ENCODE measurements at regions not wholly inside any gene's neighbourhood (a gene's known extent, or its start where the extent isn't known, plus 50 kb on each side); places are given as distances from the start of the nearest gene placed in this dataset.
"Not testable (repeated sequence)": the region's sequence is repeated elsewhere in the genome, so short reads cannot be mapped to it uniquely, and the experiment has no call there.

DNA sequence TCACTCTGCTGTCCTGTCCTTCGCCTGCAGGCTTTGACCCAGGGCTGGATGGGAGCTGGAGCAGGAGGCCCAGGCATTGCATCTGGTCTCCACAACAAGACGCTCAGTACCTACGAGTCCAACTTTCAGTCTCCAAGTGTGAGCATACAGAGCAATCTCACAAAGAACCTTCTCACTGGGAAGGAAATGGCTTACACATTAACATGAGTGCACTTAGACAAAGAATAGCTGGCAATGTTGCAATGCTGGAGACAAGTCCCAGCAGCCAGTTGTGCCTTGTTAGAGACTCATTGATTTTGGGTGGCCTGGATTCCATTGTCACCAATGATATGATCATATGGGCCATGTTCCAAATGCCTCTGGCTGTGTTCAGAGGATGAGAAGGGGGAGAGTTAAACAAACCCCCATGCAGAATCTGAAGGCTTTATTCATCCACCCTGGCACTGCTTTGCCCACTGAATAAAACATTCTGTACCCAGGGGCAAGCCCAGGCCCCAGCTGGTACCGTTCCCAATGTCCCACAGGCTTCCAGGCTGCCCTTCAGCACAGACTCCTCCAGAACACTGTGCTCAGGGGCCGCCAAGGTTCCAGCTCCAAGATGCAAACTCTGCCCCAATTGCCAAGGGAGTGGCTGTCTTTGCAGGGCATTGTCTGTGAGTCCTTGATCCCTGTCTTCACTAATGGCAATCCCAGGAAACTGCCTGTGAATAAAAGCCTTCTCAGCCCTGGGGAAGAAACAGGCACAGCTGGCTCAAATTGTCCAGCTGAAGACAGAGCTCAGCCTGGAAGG, 185.5 kb downstream of the HSD17B3 start:
- Mint-ChIP-seq H3K27ac (peak overlapping the region in 1 of 2 donors; percentile 54), H3K4me1 (ENCODE audit: low read depth in 2 of 2) (peaks cover 22 to 37% of the 10 kb centered on the region in 2 donors), H3K27me3 (peaks cover 35 to 54% of the 10 kb centered on the region in 2 donors), H3K4me3 (no peak overlapping the region), H3K36me3 (ENCODE audit: insufficient read depth) (no peaks in the 10 kb centered on the region), H3K9me3 (no peaks in the 10 kb centered on the region)
- DNase-seq, result no peak
- no peak for ATAC-seq (replicated peaks)

DNA sequence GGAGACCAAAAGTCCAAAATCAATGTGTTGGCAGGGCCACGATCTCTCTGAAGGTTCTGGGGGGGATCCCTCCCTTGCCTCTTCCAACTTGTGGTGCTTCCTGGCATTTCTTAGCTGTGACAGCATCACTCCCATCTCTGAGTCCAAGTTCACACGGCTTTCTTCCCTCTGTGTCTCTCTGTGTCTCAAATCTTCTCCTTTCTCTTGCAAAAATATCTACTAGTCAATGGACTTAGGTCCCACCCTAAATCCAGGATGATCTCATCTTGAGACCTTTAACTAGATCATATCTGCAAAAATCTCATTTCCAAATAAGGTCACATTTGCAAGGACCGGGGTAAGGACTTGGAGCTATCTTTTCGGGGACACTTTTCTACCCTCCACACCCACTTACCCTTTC, 186.1 kb downstream of the HSD17B3 start:
- no peak overlapping the region for H3K4me3 Mint-ChIP-seq
- no peaks in the 10 kb centered on the region for H3K9me3 Mint-ChIP-seq
- DNase-seq, result no peak
- no peak for ATAC-seq (replicated peaks)
- H3K4me1 Mint-ChIP-seq (ENCODE audit: low read depth in 2 of 2), result peaks cover 17 to 31% of the 10 kb centered on the region in 2 donors
- no peaks in the 10 kb centered on the region for H3K36me3 Mint-ChIP-seq (ENCODE audit: insufficient read depth)
- H3K27me3 Mint-ChIP-seq, result peaks cover 39 to 60% of the 10 kb centered on the region in 2 donors
- H3K27ac Mint-ChIP-seq, result peak overlapping the region in 1 of 2 donors; percentile 54

DNA sequence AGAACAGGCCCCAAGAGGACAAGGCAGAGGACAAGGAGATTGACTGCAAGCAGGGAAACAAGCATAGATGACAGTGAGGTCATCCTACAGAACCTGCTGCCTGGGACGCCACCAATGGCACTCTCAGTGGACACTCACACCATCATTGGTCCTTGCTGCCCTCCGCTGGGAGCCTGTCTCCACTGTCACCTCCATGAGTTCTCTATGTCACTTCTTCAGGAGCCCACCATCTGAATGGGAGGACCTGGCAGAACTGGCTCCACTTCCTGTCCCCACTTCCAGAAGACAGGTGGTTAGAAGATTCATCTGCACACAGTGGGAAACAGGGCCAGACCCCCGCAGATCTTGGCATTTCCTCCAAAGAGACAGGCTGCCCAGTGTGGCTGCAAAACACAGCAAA, 188.9 kb downstream of the HSD17B3 start:
- peaks cover 9 to 17% of the 10 kb centered on the region in 2 donors for H3K4me1 Mint-ChIP-seq (ENCODE audit: low read depth in 2 of 2)
- no peak overlapping the region for H3K27ac Mint-ChIP-seq
- no peaks in the 10 kb centered on the region for H3K36me3 Mint-ChIP-seq (ENCODE audit: insufficient read depth)
- ATAC-seq (replicated peaks) (no peak), DNase-seq (no peak)
- H3K4me3 Mint-ChIP-seq, result no peak overlapping the region
- H3K9me3 Mint-ChIP-seq, result no peaks in the 10 kb centered on the region
- peaks cover 60 to 86% of the 10 kb centered on the region in 2 donors for H3K27me3 Mint-ChIP-seq

GRCh38 chr9:96109680-96110351, 192.2 kb downstream of the HSD17B3 start:
- Mint-ChIP-seq H3K4me3 (no peak overlapping the region), H3K4me1 (ENCODE audit: low read depth in 2 of 2) (no peaks in the 10 kb centered on the region), H3K27ac (no peak overlapping the region), H3K9me3 (peaks cover 0 to 4% of the 10 kb centered on the region in 2 donors), H3K36me3 (ENCODE audit: insufficient read depth) (no peaks in the 10 kb centered on the region), H3K27me3 (peaks cover 36 to 54% of the 10 kb centered on the region in 2 donors)
- ATAC-seq (replicated peaks) (no peak), DNase-seq (no peak)

DNA sequence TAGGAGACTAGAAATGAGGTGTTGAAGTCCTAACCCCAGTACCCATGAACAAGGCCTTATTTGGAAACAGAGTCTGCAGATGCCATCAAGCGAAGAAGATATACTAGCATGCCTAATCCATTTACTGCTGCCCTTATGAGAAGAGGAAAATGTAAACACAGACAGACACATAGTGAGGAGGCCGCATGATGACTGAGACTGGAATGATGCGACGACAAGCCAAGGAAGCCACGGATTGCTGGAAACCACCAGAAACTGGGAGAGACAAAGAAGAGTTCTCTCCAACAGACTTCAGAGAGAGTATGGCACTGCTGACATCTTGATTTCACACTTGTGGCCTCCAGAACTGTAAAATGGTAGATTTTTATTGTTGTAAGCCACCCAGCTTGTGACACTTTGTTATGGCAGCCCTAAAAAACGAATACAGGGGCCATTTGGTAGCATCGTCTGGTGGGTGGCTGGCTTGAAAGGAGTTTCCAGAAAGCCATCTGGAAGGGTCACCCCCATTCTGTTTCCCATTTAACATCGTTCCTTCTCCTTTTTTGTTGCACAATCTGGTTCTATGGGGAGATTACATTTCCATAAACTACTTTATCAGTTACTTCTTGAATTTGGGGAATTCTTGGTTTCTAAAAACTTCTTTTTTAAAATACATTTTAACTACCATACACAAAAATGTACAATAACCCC, 193.1 kb downstream of the HSD17B3 start:
- H3K4me3 Mint-ChIP-seq, result no peak overlapping the region
- H3K4me1 Mint-ChIP-seq (ENCODE audit: low read depth in 2 of 2), result no peaks in the 10 kb centered on the region
- H3K27me3 Mint-ChIP-seq, result peaks cover 35 to 44% of the 10 kb centered on the region in 2 donors
- no peaks in the 10 kb centered on the region for H3K36me3 Mint-ChIP-seq (ENCODE audit: insufficient read depth)
- DNase-seq, result no peak
- no peak overlapping the region for H3K27ac Mint-ChIP-seq
- ATAC-seq (replicated peaks), result no peak
- H3K9me3 Mint-ChIP-seq, result peaks cover 0 to 5% of the 10 kb centered on the region in 2 donors

DNA sequence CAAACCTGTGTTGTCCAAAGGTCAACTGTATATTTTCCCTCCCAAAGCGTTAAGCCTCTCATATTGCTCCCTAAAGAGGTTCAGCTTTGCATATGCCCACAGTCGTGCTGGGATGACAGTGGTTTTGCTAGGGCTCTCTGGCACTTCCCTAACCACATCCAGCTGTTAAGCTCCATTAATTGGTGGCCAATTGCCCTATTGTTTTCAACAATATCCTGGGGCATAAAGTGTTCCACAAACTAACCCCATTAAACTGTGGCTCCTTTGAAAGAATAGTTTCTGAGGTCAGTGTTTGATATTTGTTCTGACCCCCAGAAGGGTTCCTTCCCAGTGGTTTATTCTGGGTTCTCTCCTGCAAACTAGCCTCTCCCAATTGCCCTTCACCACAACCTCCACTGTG, 194.5 kb downstream of the HSD17B3 start:
- Mint-ChIP-seq H3K27me3 (peaks cover 34 to 40% of the 10 kb centered on the region in 2 donors), H3K9me3 (peaks cover 0 to 5% of the 10 kb centered on the region in 2 donors), H3K4me1 (ENCODE audit: low read depth in 2 of 2) (no peaks in the 10 kb centered on the region), H3K4me3 (no peak overlapping the region), H3K36me3 (ENCODE audit: insufficient read depth) (no peaks in the 10 kb centered on the region), H3K27ac (no peak overlapping the region)
- no peak for DNase-seq
- ATAC-seq (replicated peaks), result no peak

DNA sequence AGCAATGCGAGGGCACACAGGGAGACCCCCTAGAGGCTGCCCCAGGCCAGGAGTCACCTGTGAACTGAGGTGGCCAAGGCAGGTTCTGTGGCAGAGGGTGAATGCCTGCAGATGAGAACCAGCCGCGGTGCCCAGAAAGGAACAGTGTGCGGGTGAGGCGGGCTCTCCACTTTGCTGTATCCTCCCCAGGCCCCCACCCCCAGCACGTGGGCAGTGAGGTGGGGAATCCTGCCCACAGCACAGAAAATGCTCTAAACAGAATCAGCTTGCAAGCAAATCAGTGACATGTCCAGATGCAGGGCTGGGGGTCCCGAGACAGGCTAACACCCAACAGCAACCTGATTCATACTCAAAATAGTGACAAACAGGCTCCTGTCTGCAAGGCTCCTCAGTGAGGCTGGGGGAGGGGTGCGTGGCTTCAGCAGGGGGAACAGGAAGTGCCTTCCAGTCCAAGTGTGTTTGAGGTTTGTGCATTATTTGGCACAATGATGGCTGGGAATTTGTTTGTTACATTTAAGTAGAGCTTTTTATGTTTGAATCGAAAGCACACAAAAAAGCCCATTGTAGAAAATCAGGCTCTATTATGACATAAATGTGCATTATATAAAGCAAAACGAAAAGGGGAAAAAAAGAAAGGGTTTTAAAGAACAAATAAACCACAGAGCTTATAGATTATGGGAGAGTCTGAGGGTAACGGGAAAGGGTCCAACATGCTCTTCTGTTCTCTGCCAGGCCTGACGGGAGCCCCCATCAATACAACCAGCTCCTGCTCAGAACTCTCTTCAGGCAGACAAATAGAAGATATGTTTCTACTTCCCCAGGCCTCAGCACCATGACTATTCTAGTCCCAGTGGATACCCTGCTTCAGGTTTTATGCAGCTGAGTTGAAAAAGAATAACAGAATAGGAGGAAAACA, 201.3 kb downstream of the HSD17B3 start:
- Mint-ChIP-seq H3K27me3 (peaks cover 17 to 30% of the 10 kb centered on the region in 2 donors), H3K9me3 (peaks cover 7 to 12% of the 10 kb centered on the region in 2 donors), H3K4me1 (ENCODE audit: low read depth in 2 of 2) (no peaks in the 10 kb centered on the region), H3K36me3 (ENCODE audit: insufficient read depth) (no peaks in the 10 kb centered on the region), H3K4me3 (no peak overlapping the region), H3K27ac (no peak overlapping the region)
- no peak for ATAC-seq (replicated peaks)
- no peak for DNase-seq

DNA sequence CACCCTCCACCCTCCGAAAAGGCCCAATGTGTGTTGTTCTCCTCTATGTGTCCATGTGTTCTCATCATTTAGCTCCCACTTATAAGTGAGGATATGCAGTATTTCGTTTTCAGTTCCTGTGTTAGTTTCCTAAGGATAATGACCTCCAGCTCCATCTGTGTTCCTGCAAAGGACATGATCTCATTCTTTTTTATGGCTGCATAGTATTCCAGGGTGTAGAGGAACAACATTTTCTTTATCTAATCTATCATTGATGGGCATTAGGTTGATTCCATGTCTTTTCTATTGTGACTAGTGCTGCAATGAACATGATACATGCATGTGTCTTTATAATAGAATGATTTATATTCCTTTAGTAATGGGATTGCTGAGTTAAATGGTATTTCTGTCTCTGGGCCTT, 211.3 kb downstream of the HSD17B3 start:
- H3K27me3 Mint-ChIP-seq, result peaks cover 19 to 20% of the 10 kb centered on the region in 2 donors
- H3K9me3 Mint-ChIP-seq; H3K4me1 Mint-ChIP-seq (ENCODE audit: low read depth in 2 of 2); DNase-seq; H3K36me3 Mint-ChIP-seq (ENCODE audit: insufficient read depth); ATAC-seq (replicated peaks); H3K4me3 Mint-ChIP-seq; H3K27ac Mint-ChIP-seq: not testable (repeated sequence)

DNA sequence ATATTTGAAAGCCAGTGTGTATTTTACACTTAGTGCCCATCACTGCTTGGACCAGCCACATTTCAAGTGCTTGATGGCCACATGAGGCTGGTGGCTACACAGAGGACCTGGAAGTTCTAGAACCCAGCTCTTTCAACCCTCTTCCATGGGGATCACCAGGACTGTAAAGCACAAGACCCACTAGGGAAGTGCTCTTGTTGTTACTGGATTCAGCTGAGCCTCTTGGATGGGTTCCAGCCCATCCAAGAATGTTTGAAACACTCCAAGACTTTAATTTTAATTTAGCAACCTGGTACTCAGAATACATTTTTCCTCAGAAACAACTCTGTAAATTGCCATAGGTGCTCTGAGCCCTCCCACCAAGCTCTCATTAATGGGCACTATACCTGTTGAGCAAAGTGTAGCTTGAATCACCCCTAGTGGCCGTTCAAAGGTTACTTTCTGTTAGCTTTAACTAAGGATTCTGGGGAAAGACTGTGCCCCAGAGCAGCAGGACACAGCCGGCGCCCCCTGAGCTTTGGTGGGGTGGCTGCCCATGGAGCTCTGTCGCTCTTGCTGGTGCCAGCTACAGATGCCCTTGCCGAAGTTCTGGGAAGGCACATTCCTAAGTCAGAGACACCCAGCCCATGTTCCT, 212.4 kb downstream of the HSD17B3 start:
- Mint-ChIP-seq H3K4me1 (ENCODE audit: low read depth in 2 of 2) (peaks cover 0 to 5% of the 10 kb centered on the region in 2 donors), H3K4me3 (no peak overlapping the region), H3K27ac (no peak overlapping the region), H3K27me3 (peaks cover 17 to 19% of the 10 kb centered on the region in 2 donors), H3K9me3 (no peaks in the 10 kb centered on the region), H3K36me3 (ENCODE audit: insufficient read depth) (no peaks in the 10 kb centered on the region)
- DNase-seq (no peak), ATAC-seq (replicated peaks) (no peak)

DNA sequence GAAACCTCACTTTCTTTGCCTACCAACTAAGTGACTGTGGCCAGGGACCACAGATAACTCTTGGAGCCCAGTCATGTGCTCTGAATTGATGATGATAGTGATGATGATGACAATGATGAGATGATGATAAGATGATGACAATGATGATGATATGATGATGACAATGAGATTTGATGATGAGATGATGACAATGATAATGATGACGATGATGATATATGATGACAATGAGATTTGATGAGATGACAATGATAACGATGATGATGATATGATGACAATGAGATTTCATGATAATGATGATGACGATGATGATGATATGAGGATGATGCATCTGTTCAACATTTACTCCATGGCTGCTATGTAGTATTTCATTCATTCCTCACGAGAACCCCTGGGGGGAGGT, 213.0 kb downstream of the ERCC6L2 start:
- Mint-ChIP-seq H3K36me3 (ENCODE audit: insufficient read depth) (no peaks in the 10 kb centered on the region), H3K27ac (no peak overlapping the region), H3K4me1 (ENCODE audit: low read depth in 2 of 2) (peaks cover 0 to 3% of the 10 kb centered on the region in 2 donors), H3K4me3 (no peak overlapping the region), H3K27me3 (peaks cover 17 to 25% of the 10 kb centered on the region in 2 donors), H3K9me3 (no peaks in the 10 kb centered on the region)
- ATAC-seq (replicated peaks) (no peak), DNase-seq (no peak)

DNA sequence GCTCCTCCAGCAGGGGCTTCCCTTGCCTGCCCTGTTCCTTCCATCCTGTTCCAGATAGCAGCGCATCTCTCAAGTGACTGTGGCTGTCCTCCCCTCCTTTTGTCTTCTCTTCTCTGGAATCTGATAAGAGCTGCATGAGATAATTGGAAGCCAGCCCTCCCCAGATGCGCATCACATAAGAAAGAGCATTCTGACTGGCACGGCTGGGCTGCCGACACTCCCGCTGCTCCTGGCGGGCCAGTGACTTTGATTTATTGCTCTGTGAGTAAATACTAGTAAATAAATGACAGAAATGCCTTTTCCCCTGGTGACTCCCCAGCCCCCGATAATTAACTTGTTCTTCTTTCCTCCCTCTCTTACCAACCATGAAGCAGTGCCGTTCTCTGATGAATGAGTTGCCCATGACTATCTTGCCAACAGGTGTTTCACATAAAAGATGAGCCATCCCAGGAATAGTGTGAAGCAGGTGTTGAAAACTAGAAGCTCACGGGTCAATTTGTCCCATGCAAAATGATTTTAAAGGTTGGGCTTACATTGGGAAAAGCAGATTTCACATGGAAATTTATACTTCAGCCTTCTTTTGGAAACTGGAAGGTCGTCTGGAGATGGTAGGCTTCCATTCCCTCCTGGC, 212.3 kb downstream of the ERCC6L2 start:
- Mint-ChIP-seq H3K4me1 (ENCODE audit: low read depth in 2 of 2) (peaks cover 0 to 2% of the 10 kb centered on the region in 2 donors), H3K27me3 (peaks cover 22 to 25% of the 10 kb centered on the region in 2 donors), H3K27ac (no peak overlapping the region), H3K4me3 (no peak overlapping the region), H3K9me3 (no peaks in the 10 kb centered on the region), H3K36me3 (ENCODE audit: insufficient read depth) (no peaks in the 10 kb centered on the region)
- DNase-seq (no peak), ATAC-seq (replicated peaks) (no peak)

DNA sequence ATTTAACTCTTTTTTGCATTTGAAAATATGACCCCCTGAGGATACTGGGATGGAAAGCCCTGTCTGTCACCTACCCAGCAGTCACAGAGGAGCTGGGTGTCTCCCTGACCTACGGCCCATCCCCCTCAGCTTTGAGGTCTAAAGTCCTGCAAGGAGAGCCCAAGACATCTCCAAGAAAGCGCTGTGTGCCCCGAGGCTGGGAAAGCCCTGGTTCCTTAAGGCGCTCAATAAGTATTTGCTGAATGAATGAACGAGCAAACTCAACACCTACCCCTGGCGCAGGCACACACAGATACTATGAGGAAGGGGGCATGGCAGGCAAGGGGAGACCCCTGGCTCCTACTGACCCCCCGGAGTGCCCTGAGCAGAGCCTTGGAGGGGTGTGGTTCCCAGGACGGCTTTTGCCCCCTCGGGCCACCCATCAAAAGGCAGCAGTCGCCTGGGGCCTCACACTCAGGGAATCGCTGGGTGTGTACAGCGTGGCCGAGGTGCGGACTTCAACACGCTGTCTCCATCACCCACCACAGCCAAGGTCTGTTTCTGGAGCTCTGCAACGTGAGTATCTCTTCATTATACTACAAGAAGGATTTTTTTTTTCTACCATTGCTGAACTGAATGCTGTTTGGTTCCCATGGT, 211.6 kb downstream of the ERCC6L2 start:
- no peaks in the 10 kb centered on the region for H3K4me1 Mint-ChIP-seq (ENCODE audit: low read depth in 2 of 2)
- DNase-seq (no peak), ATAC-seq (replicated peaks) (no peak)
- H3K27me3 Mint-ChIP-seq, result peaks cover 25 to 27% of the 10 kb centered on the region in 2 donors
- H3K9me3 Mint-ChIP-seq, result no peaks in the 10 kb centered on the region
- H3K4me3 Mint-ChIP-seq, result no peak overlapping the region
- H3K36me3 Mint-ChIP-seq (ENCODE audit: insufficient read depth), result no peaks in the 10 kb centered on the region
- no peak overlapping the region for H3K27ac Mint-ChIP-seq

Measured in effector memory CD8-positive, alpha-beta T cell (primary cell).